Sciatic nerve (tissue), 2 donors: ENCODE measurements at regions not wholly inside any gene's neighbourhood (a gene's known extent, or its start where the extent isn't known, plus 50 kb on each side); places are given as distances from the start of the nearest gene placed in this dataset.
"Not testable (repeated sequence)": the region's sequence is repeated elsewhere in the genome, so short reads cannot be mapped to it uniquely, and the experiment has no call there.

Experiments used
- ATAC-seq: fragments of 200-7000 bp; cut with Tn5 transposase; one replicate; pipeline ENCODE4 v1.9.1; 2020; ENCODE audit warnings: mild to moderate bottlenecking, moderate library complexity
- DNase-seq: peaks from one replicate; pipeline ENCODE4 v3.0.0-alpha.2; 2020; ENCODE audit warnings: low spot score
- intact Hi-C: fragments of 100-400 bp; cut with DNase I; formaldehyde crosslinking; loops from one replicate; pipeline ENCODE4 v1.14.2; 2022
- donor health status: DM: no; HTN: no; CAD: no.
- donor health status: DM: no; HTN: no; CAD: no.

DNA sequence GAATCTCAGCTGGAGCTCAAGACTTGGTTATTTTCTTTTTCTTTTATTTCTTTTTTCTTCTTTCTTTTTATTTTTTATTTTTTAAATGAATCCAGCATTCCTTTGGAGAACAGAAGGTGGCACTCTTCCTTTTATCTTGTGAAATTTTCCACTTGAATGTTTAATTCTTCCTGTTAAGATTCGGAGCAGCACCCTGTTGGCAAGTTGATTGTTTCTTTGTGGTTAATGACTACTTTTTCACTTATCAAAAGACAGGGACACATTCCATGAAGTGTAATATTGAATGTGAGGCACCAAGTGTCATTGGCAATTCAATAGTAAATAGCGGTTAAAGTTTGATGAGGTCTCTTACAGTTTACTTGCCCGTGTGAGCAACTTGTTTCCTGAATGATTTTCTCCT is 240.5 kb upstream of the CHD1 start:
- intact Hi-C loops, result no loop called here
- no peak for ATAC-seq

DNA sequence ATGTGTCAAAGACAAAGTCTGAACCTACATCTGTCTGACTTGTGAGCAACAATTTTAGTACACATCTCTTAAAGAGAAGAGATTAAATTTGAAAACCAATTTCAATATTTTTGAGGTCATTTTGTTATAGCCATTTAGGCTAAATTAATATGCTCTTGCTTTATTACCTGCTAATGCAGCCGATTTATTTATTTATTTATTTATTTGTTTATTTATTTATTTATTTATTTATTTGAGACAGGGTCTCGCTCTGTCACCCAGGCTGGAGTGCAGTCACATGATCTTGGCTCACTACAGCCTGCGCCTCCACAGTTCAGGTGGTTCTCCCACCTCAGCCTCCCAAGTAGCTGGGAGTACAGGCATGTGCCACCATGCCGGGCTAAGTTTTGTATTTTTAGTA is 232.7 kb upstream of the CHD1 start:
- intact Hi-C loops, DNase-seq, ATAC-seq: not testable (repeated sequence)

More for the DNA sequence above, 240.5 kb upstream of the CHD1 start:
- DNase-seq, result no peak

DNA sequence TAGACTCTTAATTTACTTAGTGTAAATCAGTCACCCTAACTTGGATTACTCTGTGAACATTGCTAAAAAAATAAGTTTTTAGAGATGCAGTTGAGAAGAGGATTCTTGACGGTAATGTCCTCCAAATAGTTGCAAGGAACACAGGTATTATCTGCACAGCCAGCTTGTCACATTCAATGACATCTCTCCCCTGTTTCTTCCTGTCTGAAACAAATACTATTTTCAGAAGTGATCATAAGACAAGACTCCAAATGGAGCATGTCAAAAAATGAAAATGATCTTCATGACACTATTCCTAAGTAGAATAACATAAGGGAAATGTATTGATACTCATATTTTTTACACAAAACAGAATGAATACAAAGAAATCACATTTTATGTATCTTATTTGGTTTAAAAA is 227.9 kb upstream of the CHD1 start:
- intact Hi-C loops, result no loop called here
- DNase-seq, result no peak
- no peak for ATAC-seq

DNA sequence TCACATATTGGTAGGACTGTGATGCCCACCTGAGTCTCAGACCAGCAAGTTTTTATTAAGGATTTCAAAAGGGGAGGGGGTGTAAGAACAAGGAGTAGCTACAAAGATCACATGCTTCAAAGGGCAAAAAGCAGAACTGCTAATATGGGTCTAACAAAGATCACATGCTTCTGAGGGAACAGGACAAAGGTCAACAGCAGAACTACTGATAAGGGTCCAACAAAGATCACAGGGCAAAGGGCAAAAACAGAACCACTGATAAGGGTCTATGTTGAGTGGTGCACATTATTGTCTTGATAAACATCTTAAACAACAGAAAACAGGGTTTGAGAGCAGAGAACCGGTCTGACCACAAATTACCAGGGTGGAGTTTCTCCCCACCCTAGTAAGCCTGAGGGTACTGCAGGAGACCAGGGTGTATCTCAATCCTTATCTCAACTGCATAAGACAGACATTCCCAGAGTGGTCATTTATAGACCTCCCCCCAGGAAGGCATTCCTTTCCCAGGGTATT is 214.5 kb upstream of the CHD1 start:
- intact Hi-C loops, ATAC-seq, DNase-seq: not testable (repeated sequence)

DNA sequence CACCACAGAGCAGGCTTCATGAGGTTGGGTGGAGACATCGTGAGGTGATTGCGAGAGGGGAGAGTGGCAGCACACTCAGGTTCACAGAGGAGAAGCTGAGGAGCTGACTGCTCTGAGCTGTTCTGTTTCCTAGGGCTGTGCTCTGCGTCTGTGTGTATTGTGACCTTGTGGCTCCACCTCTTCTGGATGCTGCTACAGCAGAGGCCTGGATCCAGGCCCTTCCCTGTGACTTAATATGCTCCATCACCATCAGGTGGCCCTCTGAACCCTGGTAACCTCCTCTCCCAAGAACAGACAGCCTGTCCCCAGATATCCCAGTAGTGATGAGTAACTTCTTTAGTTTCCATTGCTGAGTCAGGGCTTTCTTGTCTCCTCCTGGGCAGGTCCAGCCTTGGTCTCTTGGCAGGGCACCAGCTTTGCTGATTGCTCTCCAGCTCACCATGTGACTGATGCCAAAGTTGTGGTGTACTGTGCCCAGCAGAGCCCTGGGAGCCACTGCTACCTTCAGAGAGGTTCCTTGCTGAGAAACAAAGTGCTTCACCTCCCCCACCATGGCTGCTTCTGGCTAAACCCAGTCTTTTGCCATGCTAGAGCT is 212.8 kb upstream of the CHD1 start:
- ATAC-seq (no peak), DNase-seq (no peak)
- intact Hi-C loops, result no loop called here

DNA sequence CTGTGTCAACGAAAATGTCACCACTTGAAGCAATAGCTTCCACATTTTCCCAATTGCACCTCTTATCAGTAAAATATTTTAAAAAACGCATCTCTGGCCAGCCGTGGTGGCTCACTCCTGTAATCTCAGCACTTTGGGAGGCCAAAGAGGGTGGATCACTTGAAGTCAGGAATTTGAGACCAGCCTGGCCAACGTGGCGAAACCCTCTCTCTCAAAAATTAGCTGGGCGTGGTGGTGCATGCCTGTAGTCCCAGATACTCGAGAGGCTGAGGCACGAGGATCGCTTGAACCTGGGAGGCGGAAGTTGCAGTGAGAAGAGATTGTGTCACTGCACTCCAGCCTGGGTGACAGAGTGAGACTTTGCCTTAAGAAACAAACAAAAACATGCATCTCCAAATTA is 210.1 kb upstream of the CHD1 start:
- no peak for DNase-seq
- intact Hi-C loops, result no loop called here
- ATAC-seq, result no peak

DNA sequence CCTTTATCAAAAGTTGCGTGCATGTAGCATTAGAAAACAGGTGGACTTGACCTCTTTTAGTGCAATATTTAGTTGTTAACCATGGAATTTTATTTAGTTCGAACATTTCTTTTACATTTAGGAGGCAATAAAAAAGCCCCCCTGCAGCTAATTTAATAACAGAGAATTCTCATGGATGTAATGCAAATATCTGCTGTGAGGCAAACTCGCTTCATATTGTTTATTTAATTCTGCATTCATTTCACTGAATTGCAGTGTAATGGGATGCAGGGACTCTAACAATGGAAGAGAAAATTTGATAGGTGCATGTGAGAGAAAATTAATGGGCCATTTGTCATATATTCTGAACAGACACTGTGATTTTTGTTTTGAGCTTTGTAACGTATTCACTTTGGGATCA is 205.1 kb upstream of the CHD1 start:
- ATAC-seq (no peak), DNase-seq (no peak)
- intact Hi-C loops, result no loop called here

DNA sequence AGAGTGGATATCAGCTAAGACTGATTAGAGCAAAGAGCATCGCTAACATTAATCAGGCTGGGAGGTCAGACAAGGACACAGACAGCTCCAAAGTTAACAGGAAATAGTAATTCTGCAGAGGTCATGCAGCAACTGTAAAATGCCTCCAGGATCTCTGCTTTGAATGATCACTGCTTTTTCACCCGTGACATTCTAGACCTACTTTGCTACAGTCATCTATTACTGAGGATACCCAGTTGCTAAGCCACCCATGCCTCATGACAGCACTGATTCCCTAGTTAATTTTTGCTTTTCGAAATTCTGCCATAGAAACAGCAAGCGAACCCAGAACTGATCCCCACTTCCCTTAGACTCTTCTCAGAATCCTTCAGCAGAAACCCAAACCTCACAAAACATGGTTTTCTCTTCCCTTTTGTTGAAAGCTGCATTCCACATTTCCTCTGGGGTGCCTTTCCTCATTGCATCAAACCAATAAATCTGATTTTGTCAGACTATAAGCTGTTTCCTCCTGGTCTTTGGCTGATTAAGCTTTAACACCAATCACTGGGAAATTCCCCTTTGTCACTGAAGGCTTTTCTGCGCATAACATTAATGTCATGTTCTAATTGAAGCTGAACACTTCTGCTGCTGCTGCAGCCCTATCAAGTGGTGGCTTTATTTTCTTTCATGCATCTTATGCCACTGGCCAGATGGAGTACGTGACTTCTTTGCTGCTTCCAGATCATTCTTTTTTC is 201.1 kb upstream of the CHD1 start:
- ATAC-seq, result no peak

DNA sequence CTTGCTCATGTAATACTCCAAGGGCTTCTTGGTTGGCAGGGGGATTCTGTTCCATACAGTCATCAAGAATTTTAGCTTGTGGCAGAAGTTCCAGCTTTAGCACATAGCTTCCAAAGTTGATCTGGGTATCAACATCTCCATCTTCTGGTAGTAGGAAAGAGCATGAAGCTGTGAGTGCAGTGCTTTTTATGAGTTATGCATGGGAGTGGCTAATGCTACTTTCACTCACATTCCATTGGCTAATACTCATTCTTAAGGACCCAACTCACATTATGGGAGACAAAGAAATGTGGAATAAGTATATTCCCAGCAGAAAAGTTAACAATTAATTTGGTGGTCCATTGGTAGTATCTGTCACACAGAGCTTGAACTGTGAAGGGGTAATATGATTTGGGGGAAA is 194.2 kb upstream of the CHD1 start:
- intact Hi-C loops, result no loop called here
- no peak for ATAC-seq
- DNase-seq, result no peak

More for the DNA sequence above, 201.1 kb upstream of the CHD1 start:
- DNase-seq, result no peak
- intact Hi-C loops, result no loop called here

DNA sequence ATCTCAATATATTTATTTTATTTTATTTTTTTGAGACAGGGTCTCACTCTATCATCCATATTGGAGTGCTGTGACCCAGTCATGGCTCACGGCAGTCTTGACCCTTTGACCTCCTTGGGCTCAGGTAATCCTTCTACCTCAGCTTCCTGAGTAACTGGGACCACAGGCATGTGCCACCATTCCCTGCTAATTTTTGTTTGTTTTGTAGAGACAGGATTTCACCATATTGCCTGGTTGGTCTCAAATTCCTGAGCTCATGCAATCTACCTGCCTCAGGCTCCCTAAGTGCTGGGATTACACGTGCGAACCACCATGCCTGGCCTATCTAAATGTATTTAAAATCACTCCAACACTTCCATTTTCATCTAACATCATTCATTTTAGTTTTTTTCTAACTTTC is 190.5 kb upstream of the CHD1 start:
- intact Hi-C loops, result no loop called here
- DNase-seq (no peak), ATAC-seq (no peak)

DNA sequence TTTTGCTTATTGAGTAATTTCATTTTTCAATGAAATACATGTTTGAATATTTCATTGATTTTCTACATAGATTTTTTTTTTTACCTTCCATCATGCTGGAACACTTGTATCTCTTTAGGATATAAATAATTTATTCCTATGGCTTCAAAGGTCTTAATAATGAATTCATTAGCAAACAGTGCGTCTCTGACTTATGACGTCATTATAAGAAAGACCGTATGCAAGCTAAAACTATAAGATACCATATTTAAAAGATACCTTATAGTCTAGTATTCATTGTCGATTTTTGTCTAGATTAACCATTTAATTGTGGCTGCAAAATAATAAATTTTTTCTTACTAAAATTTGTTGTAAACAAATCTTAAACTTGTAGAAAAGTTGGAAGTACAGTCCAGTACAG is 187.7 kb upstream of the CHD1 start:
- no peak for ATAC-seq
- DNase-seq, result no peak
- intact Hi-C loops, result no loop called here

DNA sequence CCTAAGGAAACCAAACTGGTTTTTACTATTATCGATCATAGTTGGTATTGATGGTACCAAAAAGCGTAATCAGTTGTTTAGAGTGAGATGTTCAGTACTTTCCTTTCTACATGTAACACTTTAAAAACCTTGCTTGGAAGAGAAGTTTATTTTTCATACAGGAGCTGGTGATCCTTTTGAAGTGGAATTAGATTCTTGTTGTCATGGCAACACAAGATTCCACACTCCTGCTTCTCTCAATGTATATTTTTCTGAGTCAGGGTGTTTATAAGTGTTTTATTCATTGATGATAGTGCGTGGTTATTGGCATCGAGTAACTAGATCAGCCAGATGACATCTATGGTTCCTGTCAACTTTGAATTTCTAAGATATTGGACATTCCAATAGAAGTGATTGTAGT is 181.1 kb upstream of the CHD1 start:
- DNase-seq (no peak), ATAC-seq (no peak)
- intact Hi-C loops, result no loop called here

DNA sequence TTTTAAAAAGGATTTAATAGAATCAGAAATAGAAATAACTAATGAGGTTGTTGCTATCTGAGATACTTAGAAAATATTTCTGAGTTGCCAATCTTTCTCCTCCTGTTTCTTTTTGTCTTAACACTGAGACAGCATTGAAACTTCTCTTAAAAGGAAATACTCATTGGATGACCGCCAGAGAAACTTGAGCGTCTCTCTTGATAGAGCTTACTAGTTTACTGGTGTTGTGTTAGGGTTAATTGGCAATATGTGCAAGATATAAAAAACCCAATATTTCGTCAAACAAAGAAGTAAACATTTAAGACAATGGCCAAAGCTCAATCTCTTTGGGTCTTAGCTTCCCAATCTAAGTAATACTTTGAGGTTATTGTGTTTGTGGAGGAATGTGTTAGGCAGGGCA is 176.4 kb upstream of the CHD1 start:
- DNase-seq (no peak), ATAC-seq (no peak)
- intact Hi-C loops, result no loop called here

DNA sequence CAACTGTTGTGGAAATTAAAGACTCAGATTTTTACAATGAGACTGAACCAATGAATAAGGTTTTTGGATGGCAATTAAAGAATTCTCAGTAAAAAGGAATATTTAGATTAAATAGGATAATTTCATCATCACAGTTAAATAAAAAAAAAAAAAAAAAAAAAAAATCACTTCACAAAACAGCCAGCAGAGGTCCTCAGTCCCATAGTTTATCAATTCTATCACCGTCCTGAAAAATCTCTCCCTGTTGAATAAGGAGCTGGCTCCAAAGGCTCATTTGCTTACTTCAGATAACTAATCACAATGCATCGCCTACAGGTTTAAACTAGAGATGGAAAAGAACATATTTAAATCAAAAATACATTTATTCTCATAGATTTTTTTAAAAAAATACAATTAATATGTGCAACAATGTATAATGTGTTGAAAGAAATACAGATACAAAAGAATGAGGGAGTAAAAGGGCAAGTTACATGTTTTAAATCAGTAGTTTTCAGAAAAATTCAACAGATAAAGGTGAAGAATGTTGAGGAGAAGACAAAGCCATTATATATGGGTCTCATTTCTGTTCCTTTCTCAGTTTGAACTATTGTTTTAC is 175.8 kb upstream of the CHD1 start:
- ATAC-seq, result peak; percentile 55
- no peak for DNase-seq
- intact Hi-C loops, result no loop called here

DNA sequence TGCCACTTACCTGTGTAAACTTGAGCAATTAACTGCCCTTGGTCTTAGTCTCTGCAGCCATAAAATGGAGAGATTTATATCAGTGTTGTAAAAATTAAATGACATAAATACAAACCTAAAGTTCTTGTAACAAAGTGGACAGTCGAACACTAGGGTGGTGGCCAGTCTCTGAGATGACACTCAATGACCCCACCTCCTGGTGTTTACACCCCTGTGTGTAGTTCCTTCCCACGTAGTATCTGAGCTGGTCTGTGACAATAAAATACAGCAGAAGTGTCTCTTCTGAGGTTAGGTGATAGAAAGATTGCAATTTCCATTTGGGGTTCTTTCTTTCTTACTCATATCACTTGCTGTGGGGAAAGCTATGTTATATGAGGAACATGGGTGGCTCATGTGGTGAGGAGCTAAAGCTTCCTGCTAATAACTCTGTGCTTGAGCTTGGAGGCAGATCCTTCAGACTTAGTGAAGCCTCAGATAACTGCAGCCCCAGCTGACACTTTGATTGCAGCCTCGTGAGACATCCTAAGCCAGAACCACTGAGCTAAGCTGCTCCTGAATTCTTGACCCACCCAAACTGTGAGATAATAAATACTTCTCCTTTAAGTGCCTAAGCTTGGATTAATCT is 173.4 kb upstream of the CHD1 start:
- DNase-seq (no peak), ATAC-seq (no peak)
- intact Hi-C loops, result no loop called here

DNA sequence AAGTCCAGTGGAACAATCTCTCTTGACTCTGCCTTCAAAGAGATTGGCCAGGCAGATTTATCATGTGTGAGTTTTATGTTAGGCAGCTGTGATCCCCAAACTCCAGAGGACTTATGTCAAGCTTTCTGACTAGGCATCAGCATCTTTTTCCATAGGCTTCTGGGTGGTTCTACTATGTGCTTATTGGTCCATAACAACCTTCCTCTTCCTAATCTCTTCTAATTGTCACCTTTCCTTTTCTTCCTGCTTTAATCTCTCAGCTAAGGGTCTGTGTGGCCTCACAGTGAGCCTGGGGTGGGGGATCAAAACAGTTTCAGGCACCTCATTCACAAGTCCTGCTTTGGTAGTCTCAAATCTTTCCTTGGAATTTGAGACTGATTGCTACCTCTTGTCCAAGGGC is 170.9 kb upstream of the CHD1 start:
- intact Hi-C loops, result no loop called here
- ATAC-seq (no peak), DNase-seq (no peak)

DNA sequence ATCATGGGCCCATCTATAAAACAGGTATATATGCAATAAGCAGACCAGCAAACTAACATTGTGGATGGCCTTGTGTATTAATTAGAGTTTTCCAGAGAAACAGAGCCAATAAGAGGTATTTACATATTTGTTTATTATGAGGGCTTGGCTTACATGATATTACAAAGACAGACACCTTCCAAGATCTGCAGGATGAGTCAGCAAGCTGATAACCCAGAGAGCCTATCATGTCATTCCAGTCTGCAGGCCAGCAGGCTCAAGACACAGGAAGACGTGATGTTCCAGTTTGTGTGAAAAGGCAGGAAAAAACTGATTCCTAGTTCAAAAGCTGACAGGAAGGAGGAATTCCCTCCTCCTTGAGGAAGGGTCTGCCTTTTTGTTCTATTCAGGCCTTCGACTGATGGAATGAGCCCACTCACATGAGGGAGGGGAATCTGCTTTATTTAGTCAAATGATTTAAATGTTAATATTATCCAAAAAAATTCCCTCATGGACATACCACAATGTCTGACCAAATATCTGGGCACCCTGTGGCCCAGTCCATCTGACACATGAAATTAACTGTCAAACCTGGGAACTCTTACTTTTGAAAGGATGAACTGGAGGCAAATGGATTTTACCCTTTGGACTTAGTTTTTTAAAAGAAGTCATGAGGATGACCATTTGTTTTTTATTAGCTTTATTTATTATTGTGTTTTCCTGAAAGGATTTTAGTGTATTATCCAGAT is 161.2 kb upstream of the CHD1 start:
- intact Hi-C loops, result no loop called here
- ATAC-seq (no peak), DNase-seq (no peak)

DNA sequence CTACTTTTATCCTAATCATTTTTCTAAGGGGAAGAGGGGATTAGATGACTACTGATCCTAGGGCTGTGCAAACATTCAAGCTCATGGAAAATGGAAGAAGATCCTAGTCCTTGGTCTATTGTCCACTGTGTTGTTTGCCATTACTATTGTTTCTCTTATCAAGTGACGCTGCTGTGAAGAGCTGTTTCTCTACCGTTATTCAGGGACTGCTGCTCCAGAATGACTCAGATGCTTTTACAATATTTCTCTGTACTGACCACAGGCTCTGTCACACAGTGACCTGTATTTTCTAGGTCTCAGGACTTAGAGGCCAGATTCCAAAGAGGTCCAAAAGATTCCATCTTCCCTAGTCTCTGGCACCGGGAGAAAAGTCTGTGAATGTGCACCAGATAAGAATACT is 159.5 kb upstream of the CHD1 start:
- ATAC-seq, result no peak
- intact Hi-C loops, result no loop called here

DNA sequence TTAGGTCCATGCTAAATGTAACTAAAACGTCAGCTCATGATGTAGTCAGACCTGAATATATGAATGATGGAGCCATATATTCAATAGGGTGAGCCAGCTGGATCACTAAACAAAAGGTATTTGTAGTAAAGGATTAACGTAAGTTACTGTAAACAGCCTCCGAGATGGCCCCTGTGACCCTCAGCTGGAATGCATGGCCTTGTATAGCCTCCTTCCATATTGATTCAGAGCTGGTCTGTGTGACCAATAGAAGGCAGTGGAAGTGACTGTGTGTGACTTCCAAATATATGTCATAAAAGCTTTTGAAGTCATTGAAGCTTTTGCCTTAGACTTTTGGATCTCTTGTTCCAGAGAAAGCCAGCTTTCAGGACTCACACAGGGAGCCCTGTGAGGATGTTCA is 154.4 kb upstream of the CHD1 start:
- intact Hi-C loops, result no loop called here
- ATAC-seq (no peak), DNase-seq (no peak)

More for the DNA sequence above, 159.5 kb upstream of the CHD1 start:
- DNase-seq, result no peak
